Stomach (tissue), 4 donors: ENCODE measurements at regions not wholly inside any gene's neighbourhood (a gene's known extent, or its start where the extent isn't known, plus 50 kb on each side); places are given as distances from the start of the nearest gene placed in this dataset.

ENCODE experiments used
- EP300 ChIP-seq: sonication (generic); formaldehyde crosslinking; IDR thresholded peaks from one replicate; pipeline ENCODE4 v1.6.1; 2017; ENCODE audit warnings: antibody characterized with exemption
- TF ChIP-seq, protein P1 (sequence below), 7 experiments: fragments of 450-650 bp in 4 of 7; fragments of 200-600 bp in 3 of 7; sonication (generic) in 3 of 7; IDR thresholded peaks; one replicate each; pipeline ENCODE4 v1.5.1; 2016 to 2019; ENCODE audit warnings: antibody characterized with exemption in 7 of 7, control low read depth in 2 of 7, mild to moderate bottlenecking in 1 of 7

DNA sequence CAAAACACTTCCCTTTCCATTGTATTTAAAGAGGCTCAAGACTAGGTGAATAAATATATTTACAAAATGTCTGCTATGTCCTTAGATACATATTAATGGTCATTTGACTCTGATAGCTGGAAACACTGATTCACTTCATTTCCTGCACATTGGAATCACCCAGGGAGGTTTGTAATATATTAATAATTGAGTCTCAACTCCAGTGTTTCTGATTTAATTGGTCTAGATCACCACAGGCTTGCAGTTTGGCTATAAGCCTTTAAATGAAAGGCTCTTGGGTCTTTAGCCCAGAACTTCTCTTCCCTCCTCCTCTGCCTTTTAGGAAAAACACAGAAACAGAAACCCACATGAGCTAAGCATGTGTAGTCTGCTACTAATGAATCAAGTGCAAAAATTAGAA lies 378.0 kb downstream of the TBC1D4 start:
- TF ChIP-seq EP300, result no peak
- TF ChIP-seq, protein P1, sequence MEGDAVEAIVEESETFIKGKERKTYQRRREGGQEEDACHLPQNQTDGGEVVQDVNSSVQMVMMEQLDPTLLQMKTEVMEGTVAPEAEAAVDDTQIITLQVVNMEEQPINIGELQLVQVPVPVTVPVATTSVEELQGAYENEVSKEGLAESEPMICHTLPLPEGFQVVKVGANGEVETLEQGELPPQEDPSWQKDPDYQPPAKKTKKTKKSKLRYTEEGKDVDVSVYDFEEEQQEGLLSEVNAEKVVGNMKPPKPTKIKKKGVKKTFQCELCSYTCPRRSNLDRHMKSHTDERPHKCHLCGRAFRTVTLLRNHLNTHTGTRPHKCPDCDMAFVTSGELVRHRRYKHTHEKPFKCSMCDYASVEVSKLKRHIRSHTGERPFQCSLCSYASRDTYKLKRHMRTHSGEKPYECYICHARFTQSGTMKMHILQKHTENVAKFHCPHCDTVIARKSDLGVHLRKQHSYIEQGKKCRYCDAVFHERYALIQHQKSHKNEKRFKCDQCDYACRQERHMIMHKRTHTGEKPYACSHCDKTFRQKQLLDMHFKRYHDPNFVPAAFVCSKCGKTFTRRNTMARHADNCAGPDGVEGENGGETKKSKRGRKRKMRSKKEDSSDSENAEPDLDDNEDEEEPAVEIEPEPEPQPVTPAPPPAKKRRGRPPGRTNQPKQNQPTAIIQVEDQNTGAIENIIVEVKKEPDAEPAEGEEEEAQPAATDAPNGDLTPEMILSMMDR (IDR thresholded peaks at IDR 0.05), result no peak
